ENCODE measurements at regions not wholly inside any gene's neighbourhood (a gene's known extent, or its start where the extent isn't known, plus 50 kb on each side); places are given as distances from the start of the nearest gene placed in this dataset.

- Histone ChIP-seq H3K27me3 (ENCODE audit: control insufficient read depth, insufficient read depth, low read length) (no peaks in the 10 kb centered on the region), H3K27ac (ENCODE audit: low read length) (no peak overlapping the region), H3K4me3 (ENCODE audit: low read depth in 2 of 2, low read length in 2 of 2) (no peak overlapping the region), H3K4me1 (ENCODE audit: control insufficient read depth, insufficient read depth, low read length) (peaks cover 5% of the 10 kb centered on the region; the same call in 1 of the 2 replicates), H3K36me3 (ENCODE audit: control insufficient read depth, insufficient read depth, low read length) (no peaks in the 10 kb centered on the region), H3K9me3 (ENCODE audit: control insufficient read depth, insufficient read depth, low read depth, low read length) (no peaks in the 10 kb centered on the region)
- in situ Hi-C loops (cut with HindIII; ENCODE audit: low pct_unique_long_range_greater_than_20kb, low sequenced_read_pairs) = no loop called here
- CTCF ChIA-PET = interaction anchor here (0.7 kb wide), 1 partner anchor 251 kb away, joined by 3 read pairs; no protein-coding TSS in a partner anchor
- intact Hi-C loops (cut with micrococcal nuclease; ENCODE audit: unreplicated experiment) = no loop called here
- DNase-seq (ENCODE audit: low read depth, low spot score) (no peak), ATAC-seq (peak; percentile 62)
- no TSS peak for BruUV-seq (replicated peaks)
- POLR2A ChIA-PET = no interaction called here
- TF ChIP-seq CTCF (IDR thresholded peaks at IDR 0.05) (no peak), TCF7L2 (IDR thresholded peaks at IDR 0.05; ENCODE audit: low read depth, low read length) (no peak), POLR2AphosphoS5 (IDR thresholded peaks at IDR 0.05; ENCODE audit: low read depth, low read length) (no peak), REST (IDR thresholded peaks at IDR 0.05; ENCODE audit: insufficient read depth in 1 of 2, low read depth in 2 of 2, low read length in 1 of 2) (no peak), SIN3A (IDR thresholded peaks at IDR 0.05; ENCODE audit: borderline replicate concordance, insufficient read depth, low read depth, low read length) (no peak)
Measured at GRCh38 chr4:140300271-140300970, 73.0 kb upstream of the SCOC start.

- POLR2A ChIA-PET = no interaction called here
- in situ Hi-C loops (cut with HindIII; ENCODE audit: low pct_unique_long_range_greater_than_20kb, low sequenced_read_pairs) = no loop called here
- no peak overlapping the region for H3K4me3 ChIP-seq (ENCODE audit: low read depth in 2 of 2, low read length in 2 of 2)
- peaks cover 5% of the 10 kb centered on the region; the same call in 1 of the 2 replicates for H3K4me1 ChIP-seq (ENCODE audit: control insufficient read depth, insufficient read depth, low read length)
- H3K27me3 ChIP-seq (ENCODE audit: control insufficient read depth, insufficient read depth, low read length) = no peaks in the 10 kb centered on the region
- H3K9me3 ChIP-seq (ENCODE audit: control insufficient read depth, insufficient read depth, low read depth, low read length) = no peaks in the 10 kb centered on the region
- no peaks in the 10 kb centered on the region for H3K36me3 ChIP-seq (ENCODE audit: control insufficient read depth, insufficient read depth, low read length)
- intact Hi-C loops (cut with micrococcal nuclease; ENCODE audit: unreplicated experiment) = no loop called here
- DNase-seq (ENCODE audit: low read depth, low spot score) = no peak
- TF ChIP-seq CTCF (IDR thresholded peaks at IDR 0.05) (no peak), REST (IDR thresholded peaks at IDR 0.05; ENCODE audit: insufficient read depth in 1 of 2, low read depth in 2 of 2, low read length in 1 of 2) (no peak), TCF7L2 (IDR thresholded peaks at IDR 0.05; ENCODE audit: low read depth, low read length) (no peak), POLR2AphosphoS5 (IDR thresholded peaks at IDR 0.05; ENCODE audit: low read depth, low read length) (no peak), SIN3A (IDR thresholded peaks at IDR 0.05; ENCODE audit: borderline replicate concordance, insufficient read depth, low read depth, low read length) (no peak)
- H3K27ac ChIP-seq (ENCODE audit: low read length) = no peak overlapping the region
- no peak for ATAC-seq
- no TSS peak for BruUV-seq (replicated peaks)
- CTCF ChIA-PET = no interaction called here
Measured at GRCh38 chr4:140298001-140298400, 75.4 kb upstream of the SCOC start.
